MCF 10A (cell line): ENCODE measurements at regions not wholly inside any gene's neighbourhood (a gene's known extent, or its start where the extent isn't known, plus 50 kb on each side); places are given as distances from the start of the nearest gene placed in this dataset.
"Not testable (repeated sequence)": the region's sequence is repeated elsewhere in the genome, so short reads cannot be mapped to it uniquely, and the experiment has no call there.

ENCODE experiments used
- BruUV-seq: library from RNA; stranded (reverse); fragments of 400-500 nt; replicated peaks from 2 replicates; lab custom pipeline; 2021; lab: Mats Ljungman, UMichigan
- CTCF ChIA-PET: fragments of 300-600 bp; sonication (Branson Sonifier 250); formaldehyde crosslinking; extraction: SDS; loops from one replicate; lab custom pipeline; 2021; ENCODE audit warnings: antibody characterized with exemption, inconsistent platforms; lab: Yijun Ruan, JAX
- POLR2A ChIA-PET: fragments of 300-600, 350-650 bp; sonication (Branson Sonifier 250); formaldehyde crosslinking; extraction: SDS; loops from one replicate; lab custom pipeline; 2020; ENCODE audit warnings: antibody characterized with exemption, inconsistent platforms; lab: Yijun Ruan, JAX
- DNase-seq: peaks from one replicate; pipeline ENCODE4 v3.0.0-alpha.2; 2018; ENCODE audit not compliant: unreplicated experiment
- H3K27ac Mint-ChIP-seq: one replicate; pipeline ENCODE4 v1.8.0; 2022; ENCODE audit warnings: mild to moderate bottlenecking, low read depth, mixed read lengths; ENCODE audit not compliant: unreplicated experiment
- H3K27me3 Mint-ChIP-seq: one replicate; pipeline ENCODE4 v1.8.0; 2022; ENCODE audit warnings: mixed read lengths; ENCODE audit not compliant: insufficient read depth, unreplicated experiment
- H3K36me3 Mint-ChIP-seq: one replicate; pipeline ENCODE4 v1.8.0; 2022; ENCODE audit warnings: mild to moderate bottlenecking, moderate library complexity, mixed read lengths; ENCODE audit not compliant: insufficient read depth, unreplicated experiment
- H3K4me1 Mint-ChIP-seq: one replicate; pipeline ENCODE4 v1.8.0; 2022; ENCODE audit warnings: mixed read lengths; ENCODE audit not compliant: insufficient read depth, unreplicated experiment
- H3K4me3 Mint-ChIP-seq: one replicate; pipeline ENCODE4 v1.8.0; 2022; ENCODE audit warnings: mild to moderate bottlenecking, moderate library complexity, mixed read lengths; ENCODE audit not compliant: unreplicated experiment
- H3K9me3 Mint-ChIP-seq: one replicate; pipeline ENCODE4 v1.8.0; 2022; ENCODE audit warnings: mixed read lengths; ENCODE audit not compliant: unreplicated experiment
- intact Hi-C: fragments of 100-400 bp; cut with micrococcal nuclease; formaldehyde crosslinking; loops from 2 replicates; pipeline ENCODE4 v1.14.1; 2022
- TF ChIP-seq, protein P1 (sequence below): fragments of 200-600 bp; IDR thresholded peaks from one replicate; pipeline ENCODE4 v1.8.0; 2022; ENCODE audit warnings: antibody characterized with exemption, mild to moderate bottlenecking; ENCODE audit not compliant: unreplicated experiment

DNA sequence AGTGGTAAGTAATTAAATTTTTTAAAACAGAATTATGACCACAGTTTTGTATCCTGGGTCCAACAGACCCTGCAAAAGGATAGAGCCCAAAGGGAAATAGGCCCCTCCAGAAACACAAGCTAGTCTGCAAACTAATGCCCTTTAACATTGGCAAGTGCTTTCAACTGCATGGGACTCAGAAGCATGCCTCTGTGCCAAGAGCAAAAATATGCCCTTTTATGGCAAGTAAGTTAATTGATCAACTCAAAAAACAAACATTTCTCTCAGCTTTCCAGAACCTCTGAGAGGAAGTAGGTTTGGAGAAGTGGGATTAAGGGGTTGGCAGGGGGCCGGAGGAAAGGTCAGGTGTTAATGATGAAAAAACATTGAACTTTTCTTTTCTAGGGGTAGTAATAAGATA is 186.6 kb upstream of the PRSS1 start:
- H3K4me3 Mint-ChIP-seq, result no peak overlapping the region
- H3K27me3 Mint-ChIP-seq, result no peaks in the 10 kb centered on the region
- no peaks in the 10 kb centered on the region for H3K36me3 Mint-ChIP-seq
- H3K9me3 Mint-ChIP-seq, result no peaks in the 10 kb centered on the region
- ChIA-PET POLR2A (no interaction called here), CTCF (interaction anchor here (0.6 to 1.9 kb wide), 5 partner anchors 25 to 41 kb away, joined by 4 to 6 read pairs (median 5); no protein-coding TSS in a partner anchor)
- intact Hi-C loops, result no loop called here
- TF ChIP-seq, protein P1, sequence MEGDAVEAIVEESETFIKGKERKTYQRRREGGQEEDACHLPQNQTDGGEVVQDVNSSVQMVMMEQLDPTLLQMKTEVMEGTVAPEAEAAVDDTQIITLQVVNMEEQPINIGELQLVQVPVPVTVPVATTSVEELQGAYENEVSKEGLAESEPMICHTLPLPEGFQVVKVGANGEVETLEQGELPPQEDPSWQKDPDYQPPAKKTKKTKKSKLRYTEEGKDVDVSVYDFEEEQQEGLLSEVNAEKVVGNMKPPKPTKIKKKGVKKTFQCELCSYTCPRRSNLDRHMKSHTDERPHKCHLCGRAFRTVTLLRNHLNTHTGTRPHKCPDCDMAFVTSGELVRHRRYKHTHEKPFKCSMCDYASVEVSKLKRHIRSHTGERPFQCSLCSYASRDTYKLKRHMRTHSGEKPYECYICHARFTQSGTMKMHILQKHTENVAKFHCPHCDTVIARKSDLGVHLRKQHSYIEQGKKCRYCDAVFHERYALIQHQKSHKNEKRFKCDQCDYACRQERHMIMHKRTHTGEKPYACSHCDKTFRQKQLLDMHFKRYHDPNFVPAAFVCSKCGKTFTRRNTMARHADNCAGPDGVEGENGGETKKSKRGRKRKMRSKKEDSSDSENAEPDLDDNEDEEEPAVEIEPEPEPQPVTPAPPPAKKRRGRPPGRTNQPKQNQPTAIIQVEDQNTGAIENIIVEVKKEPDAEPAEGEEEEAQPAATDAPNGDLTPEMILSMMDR, result no peak
- DNase-seq, result no peak
- peaks cover 19% of the 10 kb centered on the region for H3K4me1 Mint-ChIP-seq
- no peak overlapping the region for H3K27ac Mint-ChIP-seq
- no TSS peak for BruUV-seq

DNA sequence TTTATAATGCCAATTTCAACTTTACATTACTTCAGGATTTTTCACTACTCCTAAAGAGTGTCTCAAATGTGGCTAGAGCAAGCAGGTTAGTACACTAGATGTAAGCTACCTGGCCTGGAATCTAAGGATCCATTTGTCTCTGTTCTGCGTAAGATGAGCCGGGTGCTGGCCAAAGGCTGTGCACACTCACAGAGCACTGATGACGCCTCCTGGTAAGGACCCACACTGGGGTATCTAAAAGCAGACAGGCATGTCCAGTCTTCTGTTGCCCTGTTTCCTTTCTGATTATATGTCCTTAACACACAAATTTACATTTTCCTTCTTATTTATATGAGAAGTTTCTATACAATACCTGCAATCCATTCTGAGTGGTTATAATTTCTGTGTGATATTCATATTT is 187.9 kb upstream of the PRSS1 start:
- CTCF ChIA-PET, result interaction anchor here (0.6 kb wide), 1 partner anchor 100 kb away, joined by 3 read pairs; no protein-coding TSS in a partner anchor
- intact Hi-C loops, BruUV-seq, POLR2A ChIA-PET, H3K36me3 Mint-ChIP-seq, H3K27me3 Mint-ChIP-seq, H3K27ac Mint-ChIP-seq, H3K9me3 Mint-ChIP-seq, DNase-seq, H3K4me3 Mint-ChIP-seq: not testable (repeated sequence)
- H3K4me1 Mint-ChIP-seq, result peaks cover 27% of the 10 kb centered on the region

GRCh38 chr7:142560770-142561169 is 188.5 kb upstream of the PRSS1 start:
- intact Hi-C loops, H3K27me3 Mint-ChIP-seq, H3K36me3 Mint-ChIP-seq, H3K4me3 Mint-ChIP-seq, BruUV-seq, POLR2A ChIA-PET, H3K9me3 Mint-ChIP-seq, DNase-seq, H3K27ac Mint-ChIP-seq: not testable (repeated sequence)
- peaks cover 34% of the 10 kb centered on the region for H3K4me1 Mint-ChIP-seq
- CTCF ChIA-PET, result interaction anchor here (3.3 kb wide), 1 partner anchor 25 kb away, joined by 24 read pairs; no protein-coding TSS in a partner anchor

- Mint-ChIP-seq H3K4me3 (no peak overlapping the region), H3K27ac (no peak overlapping the region), H3K4me1 (peaks cover 36% of the 10 kb centered on the region), H3K27me3 (no peaks in the 10 kb centered on the region), H3K36me3 (no peaks in the 10 kb centered on the region), H3K9me3 (no peaks in the 10 kb centered on the region)
- ChIA-PET CTCF (interaction anchor here (0.9 to 3.3 kb wide), 6 partner anchors 23 to 222 kb away, joined by 3 to 24 read pairs (median 4); no protein-coding TSS in a partner anchor), POLR2A (no interaction called here)
- intact Hi-C loops, result no loop called here
- no peak for DNase-seq
- TF ChIP-seq, protein P1, result no peak
- BruUV-seq, result no TSS peak
These were observed 189.1 kb upstream of the PRSS1 start for GRCh38 chr7:142560166-142560565.

DNA sequence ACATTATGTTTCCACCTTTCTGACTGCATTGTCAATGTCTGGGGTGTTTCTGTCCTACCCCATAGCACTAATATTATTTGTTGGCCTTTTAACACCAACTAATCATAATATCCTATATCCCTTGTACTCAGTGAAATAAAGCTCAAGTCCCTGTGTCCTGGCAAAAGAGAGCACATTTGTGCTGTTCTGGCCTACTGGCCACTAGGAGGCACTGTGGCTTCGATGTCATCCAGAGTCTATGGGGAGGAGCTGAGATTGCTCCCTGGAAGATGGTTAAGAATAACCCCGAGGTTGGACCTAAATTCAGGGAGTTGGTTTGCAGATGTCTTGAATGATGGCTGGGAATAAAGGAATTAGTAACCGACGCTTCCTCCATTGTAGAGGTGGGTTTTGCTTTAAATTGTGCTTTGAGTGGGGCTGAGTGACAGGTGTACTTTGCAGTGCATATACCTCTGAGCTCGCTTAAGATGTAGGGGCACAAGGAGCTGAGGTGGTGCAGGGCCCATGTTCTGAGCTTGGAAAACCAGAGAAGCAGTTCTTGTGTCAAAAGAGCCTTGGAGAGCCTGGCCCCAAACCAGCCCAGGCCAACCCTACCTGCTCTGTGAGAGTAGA is 191.2 kb upstream of the PRSS1 start:
- H3K9me3 Mint-ChIP-seq, result no peaks in the 10 kb centered on the region
- H3K4me3 Mint-ChIP-seq, result peak overlapping the region; percentile 35
- TF ChIP-seq, protein P1, result peak; percentile 59
- H3K27ac Mint-ChIP-seq, result peak overlapping the region; percentile 88
- ChIA-PET POLR2A (interaction anchor here (0.6 to 1.4 kb wide), 3 partner anchors 11 to 822 kb away, joined by 3 to 4 read pairs (median 3); no protein-coding TSS in a partner anchor), CTCF (interaction anchor here (0.5 to 3.3 kb wide), 20 partner anchors 9 to 217 kb away, joined by 3 to 24 read pairs (median 4); no protein-coding TSS in a partner anchor)
- intact Hi-C loops, result loop anchor here (2.0 to 5.0 kb wide), 2 partner anchors 25 to 44 kb away; no protein-coding TSS in a partner anchor
- H3K27me3 Mint-ChIP-seq, result no peaks in the 10 kb centered on the region
- no TSS peak for BruUV-seq
- peak; percentile 78 for DNase-seq
- H3K36me3 Mint-ChIP-seq, result no peaks in the 10 kb centered on the region
- H3K4me1 Mint-ChIP-seq, result peaks cover 48% of the 10 kb centered on the region
